ENCODE measurements at regions not wholly inside any gene's neighbourhood (a gene's known extent, or its start where the extent isn't known, plus 50 kb on each side); places are given as distances from the start of the nearest gene placed in this dataset.

- TF ChIP-seq, protein P1, sequence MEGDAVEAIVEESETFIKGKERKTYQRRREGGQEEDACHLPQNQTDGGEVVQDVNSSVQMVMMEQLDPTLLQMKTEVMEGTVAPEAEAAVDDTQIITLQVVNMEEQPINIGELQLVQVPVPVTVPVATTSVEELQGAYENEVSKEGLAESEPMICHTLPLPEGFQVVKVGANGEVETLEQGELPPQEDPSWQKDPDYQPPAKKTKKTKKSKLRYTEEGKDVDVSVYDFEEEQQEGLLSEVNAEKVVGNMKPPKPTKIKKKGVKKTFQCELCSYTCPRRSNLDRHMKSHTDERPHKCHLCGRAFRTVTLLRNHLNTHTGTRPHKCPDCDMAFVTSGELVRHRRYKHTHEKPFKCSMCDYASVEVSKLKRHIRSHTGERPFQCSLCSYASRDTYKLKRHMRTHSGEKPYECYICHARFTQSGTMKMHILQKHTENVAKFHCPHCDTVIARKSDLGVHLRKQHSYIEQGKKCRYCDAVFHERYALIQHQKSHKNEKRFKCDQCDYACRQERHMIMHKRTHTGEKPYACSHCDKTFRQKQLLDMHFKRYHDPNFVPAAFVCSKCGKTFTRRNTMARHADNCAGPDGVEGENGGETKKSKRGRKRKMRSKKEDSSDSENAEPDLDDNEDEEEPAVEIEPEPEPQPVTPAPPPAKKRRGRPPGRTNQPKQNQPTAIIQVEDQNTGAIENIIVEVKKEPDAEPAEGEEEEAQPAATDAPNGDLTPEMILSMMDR (IDR thresholded peaks at IDR 0.05), result no peak
- no peak for TF ChIP-seq TAF1 (IDR thresholded peaks at IDR 0.05; ENCODE audit: borderline replicate concordance, low read depth, low read length)
- TF ChIP-seq GABPA (IDR thresholded peaks at IDR 0.05; ENCODE audit: low read depth), result no peak
- no peak for TF ChIP-seq EP300 (IDR thresholded peaks at IDR 0.05; ENCODE audit: borderline replicate concordance in 1 of 2, low read depth in 1 of 2, low read length in 1 of 2)
- TF ChIP-seq, protein P2, sequence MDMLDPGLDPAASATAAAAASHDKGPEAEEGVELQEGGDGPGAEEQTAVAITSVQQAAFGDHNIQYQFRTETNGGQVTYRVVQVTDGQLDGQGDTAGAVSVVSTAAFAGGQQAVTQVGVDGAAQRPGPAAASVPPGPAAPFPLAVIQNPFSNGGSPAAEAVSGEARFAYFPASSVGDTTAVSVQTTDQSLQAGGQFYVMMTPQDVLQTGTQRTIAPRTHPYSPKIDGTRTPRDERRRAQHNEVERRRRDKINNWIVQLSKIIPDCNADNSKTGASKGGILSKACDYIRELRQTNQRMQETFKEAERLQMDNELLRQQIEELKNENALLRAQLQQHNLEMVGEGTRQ (IDR thresholded peaks at IDR 0.05; ENCODE audit: borderline replicate concordance, low read depth, low read length), result no peak
- TF ChIP-seq SMC3 (IDR thresholded peaks at IDR 0.05; ENCODE audit: low read depth, low read length), result no peak
- no peak for TF ChIP-seq SIN3A (IDR thresholded peaks at IDR 0.05; ENCODE audit: borderline replicate concordance, low read depth, low read length)
- TF ChIP-seq POLR2AphosphoS5 (IDR thresholded peaks at IDR 0.05; ENCODE audit: low read depth, low read length), result no peak
- TF ChIP-seq MXI1 (IDR thresholded peaks at IDR 0.05; ENCODE audit: low read depth, low read length), result no peak
- no peak for TF ChIP-seq ELF1 (IDR thresholded peaks at IDR 0.05)
These were observed 69.1 kb upstream of the SLC22A23 start for GRCh38 chr6:3525915-3526314.

All from SK-N-SH (cell line).